Adrenal gland (tissue), 9 donors: ENCODE measurements at regions not wholly inside any gene's neighbourhood (a gene's known extent, or its start where the extent isn't known, plus 50 kb on each side); places are given as distances from the start of the nearest gene placed in this dataset.
"Not testable (repeated sequence)": the region's sequence is repeated elsewhere in the genome, so short reads cannot be mapped to it uniquely, and the experiment has no call there.

ENCODE experiments used
- DNase-seq, 7 donors: peaks; one replicate each; pipeline ENCODE4 v3.0.0-alpha.2; 2019 to 2020
- H3K27ac ChIP-seq, 5 donors: fragments of 200-600 bp; sonication (generic) in 4 of 5; 1 replicate in 3 of 5; 2 replicates in 2 of 5; pipeline versions ENCODE4 v1.5.1 to v1.8.0; 2016 to 2020; ENCODE audit warnings: mild to moderate bottlenecking in 1 of 5
- H3K27me3 ChIP-seq: fragments of 200-600 bp; 2 replicates; pipeline ENCODE4 v1.8.0; 2021
- H3K36me3 ChIP-seq, 2 donors: fragments of 200-600 bp; replicated peaks in 1 of 2; 1 replicate in 1 of 2; 2 replicates in 1 of 2; pipeline versions ENCODE4 v1.5.1 to v1.8.0; 2018 to 2022
- H3K4me1 ChIP-seq, 2 donors: fragments of 200-600 bp; replicated peaks in 1 of 2; 1 replicate in 1 of 2; 2 replicates in 1 of 2; pipeline versions ENCODE4 v1.5.1 to v1.8.0; 2018 to 2021
- H3K4me3 ChIP-seq, 4 donors: fragments of 200-600 bp; sonication (generic) in 3 of 4; one replicate each; pipeline ENCODE4 v1.5.1; 2016 to 2018
- H3K9me3 ChIP-seq, 3 donors: fragments of 200-600 bp; sonication (generic) in 1 of 3; replicated peaks in 1 of 3; 1 replicate in 2 of 3; 2 replicates in 1 of 3; pipeline versions ENCODE4 v1.5.1 to v1.8.0; 2016 to 2021
- POLR2A ChIP-seq, 2 donors: fragments of 450-650 bp; IDR thresholded peaks; one replicate each; pipeline ENCODE4 v1.6.1; 2017; ENCODE audit warnings: antibody characterized with exemption in 2 of 2, mild to moderate bottlenecking in 2 of 2, moderate library complexity in 1 of 2
- WGBS, 4 donors: extraction: QIAGEN DNeasy Blood & Tissue Kit in 2 of 4; methylation state at CpG; one replicate each; pipeline versions ENCODE4 v1.1.5 to v1.1.7; 2013 to 2017; 5-methylcytosine and 5-hydroxymethylcytosine counted together
- intact Hi-C, 2 donors: fragments of 100-400 bp; cut with DNase I; formaldehyde crosslinking; loops; one replicate each; pipeline versions ENCODE4 v1.14.1 to v1.15.0; 2022 to 2023
- TF ChIP-seq, protein P1 (sequence below), 6 experiments: fragments of 450-650 bp in 4 of 6; fragments of 200-600 bp in 2 of 6; sonication (generic) in 1 of 6; IDR thresholded peaks; 1 replicate in 5 of 6; 2 replicates in 1 of 6; pipeline versions ENCODE4 v1.5.1 to v1.8.0; 2016 to 2021; ENCODE audit warnings: antibody characterized with exemption in 6 of 6, mild to moderate bottlenecking in 2 of 6, moderate library complexity in 1 of 6
- donor health status: healthy with polysubstance abuse.
- donor health status: Bipolar disorder and iron deficiency.
- donor health status: DM: yes; HTN: yes; CAD: no.
- donor health status: DM: no; HTN: no; CAD: no.
- donor health status: DM: no; HTN: no; CAD: no.

- Histone ChIP-seq H3K27me3 (peaks cover 35% of the 10 kb centered on the region), H3K4me3 (peak overlapping the region in 1 of 4 donors; percentile 52), H3K4me1 (peaks cover 10 to 15% of the 10 kb centered on the region in 2 donors), H3K9me3 (no peaks in the 10 kb centered on the region), H3K27ac (no peak overlapping the region), H3K36me3 (no peaks in the 10 kb centered on the region)
- intact Hi-C loops, result no loop called here
- DNase-seq, result peak in 5 of 7 donors; percentile 25 to 72 (median 56)
- WGBS, 4 donors, result 10 to 43% (median 19%) methylated on average over 12 to 42 of the region's 42 CpGs
- TF ChIP-seq, protein P1, sequence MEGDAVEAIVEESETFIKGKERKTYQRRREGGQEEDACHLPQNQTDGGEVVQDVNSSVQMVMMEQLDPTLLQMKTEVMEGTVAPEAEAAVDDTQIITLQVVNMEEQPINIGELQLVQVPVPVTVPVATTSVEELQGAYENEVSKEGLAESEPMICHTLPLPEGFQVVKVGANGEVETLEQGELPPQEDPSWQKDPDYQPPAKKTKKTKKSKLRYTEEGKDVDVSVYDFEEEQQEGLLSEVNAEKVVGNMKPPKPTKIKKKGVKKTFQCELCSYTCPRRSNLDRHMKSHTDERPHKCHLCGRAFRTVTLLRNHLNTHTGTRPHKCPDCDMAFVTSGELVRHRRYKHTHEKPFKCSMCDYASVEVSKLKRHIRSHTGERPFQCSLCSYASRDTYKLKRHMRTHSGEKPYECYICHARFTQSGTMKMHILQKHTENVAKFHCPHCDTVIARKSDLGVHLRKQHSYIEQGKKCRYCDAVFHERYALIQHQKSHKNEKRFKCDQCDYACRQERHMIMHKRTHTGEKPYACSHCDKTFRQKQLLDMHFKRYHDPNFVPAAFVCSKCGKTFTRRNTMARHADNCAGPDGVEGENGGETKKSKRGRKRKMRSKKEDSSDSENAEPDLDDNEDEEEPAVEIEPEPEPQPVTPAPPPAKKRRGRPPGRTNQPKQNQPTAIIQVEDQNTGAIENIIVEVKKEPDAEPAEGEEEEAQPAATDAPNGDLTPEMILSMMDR (IDR thresholded peaks at IDR 0.05), result no peak
- no peak for TF ChIP-seq POLR2A (IDR thresholded peaks at IDR 0.05)
Measured at GRCh38 chr12:65740873-65741600, 83.2 kb upstream of the HMGA2 start.

GRCh38 chr12:65741656-65742017 is 82.6 kb upstream of the HMGA2 start:
- H3K27me3 ChIP-seq, result peaks cover 36% of the 10 kb centered on the region
- no peaks in the 10 kb centered on the region for H3K36me3 ChIP-seq
- H3K4me1 ChIP-seq, result peaks cover 10 to 15% of the 10 kb centered on the region in 2 donors
- H3K4me3 ChIP-seq, result peak overlapping the region in 2 of 4 donors; percentile 23 to 52
- 0 to 2% (median 0%) methylated on average over 14 to 35 of the region's 35 CpGs for WGBS, 4 donors
- H3K9me3 ChIP-seq, result no peaks in the 10 kb centered on the region
- intact Hi-C loops, result no loop called here
- TF ChIP-seq, protein P1 (IDR thresholded peaks at IDR 0.05), result no peak
- no peak overlapping the region for H3K27ac ChIP-seq
- no peak for DNase-seq

GRCh38 chr12:65742018-65743010 is 82.0 kb upstream of the HMGA2 start:
- Histone ChIP-seq H3K27ac (no peak overlapping the region), H3K27me3 (peaks cover 36% of the 10 kb centered on the region), H3K9me3 (no peaks in the 10 kb centered on the region), H3K4me3 (peak overlapping the region in 2 of 4 donors; percentile 23 to 52), H3K36me3 (no peaks in the 10 kb centered on the region), H3K4me1 (peaks cover 10 to 15% of the 10 kb centered on the region in 2 donors)
- no peak for DNase-seq
- intact Hi-C loops, result no loop called here
- TF ChIP-seq, protein P1 (IDR thresholded peaks at IDR 0.05), result no peak
- no peak for TF ChIP-seq POLR2A (IDR thresholded peaks at IDR 0.05)
- WGBS, 4 donors, result 11 to 21% (median 17%) methylated on average over 27 to 87 of the region's 87 CpGs

DNA sequence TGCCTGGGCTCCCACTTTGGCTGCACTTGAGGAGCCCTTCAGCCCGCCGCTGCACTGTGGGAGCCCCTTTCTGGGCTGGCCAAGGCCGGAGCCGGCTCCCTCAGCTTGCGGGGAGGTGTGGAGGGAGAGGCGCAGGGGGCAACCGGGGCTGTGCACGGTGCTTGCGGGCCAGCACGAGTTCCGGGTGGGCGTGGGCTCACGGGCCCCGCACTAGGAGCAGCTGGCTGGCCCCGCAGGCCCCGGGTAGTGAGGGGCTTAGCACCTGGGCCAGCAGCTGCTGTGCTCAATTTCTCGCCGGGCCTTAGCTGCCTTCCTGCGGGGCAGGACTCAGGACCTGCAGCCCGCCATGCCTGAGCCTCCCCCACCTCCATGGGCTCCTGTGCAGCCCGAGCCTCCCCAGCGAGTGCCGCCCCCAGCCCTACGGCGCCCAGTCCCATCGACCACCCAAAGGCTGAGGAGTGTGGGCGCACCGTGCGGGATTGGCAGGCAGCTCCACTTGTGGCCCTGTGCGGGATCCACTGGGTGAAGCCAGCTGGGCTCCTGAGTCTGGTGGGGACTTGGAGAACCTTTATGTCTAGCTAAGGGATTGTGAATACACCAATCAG is 79.9 kb upstream of the HMGA2 start:
- DNase-seq, H3K4me3 ChIP-seq, H3K36me3 ChIP-seq, intact Hi-C loops, H3K27ac ChIP-seq, H3K9me3 ChIP-seq: not testable (repeated sequence)
- H3K27me3 ChIP-seq, result peaks cover 45% of the 10 kb centered on the region
- 91 to 97% (median 96%) methylated on average over 16 to 30 of the region's 30 CpGs for WGBS, 4 donors
- H3K4me1 ChIP-seq, result peaks cover 10 to 15% of the 10 kb centered on the region in 2 donors
